H1 (cell line): ENCODE measurements at regions not wholly inside any gene's neighbourhood (a gene's known extent, or its start where the extent isn't known, plus 50 kb on each side); places are given as distances from the start of the nearest gene placed in this dataset.

Experiments used
- CTCF ChIA-PET: fragments of 300-600 bp; sonication (Branson Sonifier 250); formaldehyde crosslinking; loops from one replicate; lab custom pipeline; 2021; ENCODE audit not compliant: partially characterized antibody; lab: Charles Lee
- POLR2A ChIA-PET: fragments of 300-600 bp; sonication (Branson Sonifier 250); formaldehyde crosslinking; loops from one replicate; lab custom pipeline; 2021; ENCODE audit warnings: inconsistent platforms; ENCODE audit not compliant: partially characterized antibody; lab: Charles Lee
- DNase-seq, 2 experiments: peaks; one replicate each; pipeline versions ENCODE4 v3.0.0 to v3.0.0-alpha.2; 2010 to 2022; ENCODE audit warnings: low spot score in 2 of 2, low read depth in 1 of 2, mixed read lengths in 1 of 2
- FAIRE-seq: peaks from 2 replicates; lab custom pipeline; 2011; peaks lifted over from hg19 to GRCh38; lab: Jason Lieb, UNC
- H2AFZ ChIP-seq: 2 replicates; pipeline ENCODE4 v1.8.1; 2012; ENCODE audit warnings: low read length, inconsistent platforms
- H2AK5ac ChIP-seq: 2 replicates; pipeline ENCODE4 v1.6.1; 2013; ENCODE audit warnings: low read depth, low read length
- H2BK120ac ChIP-seq: replicated peaks from 2 replicates; pipeline ENCODE3; 2013; ENCODE audit warnings: low read depth, low read length, inconsistent platforms
- H2BK12ac ChIP-seq: 2 replicates; pipeline ENCODE4 v1.6.1; 2013; ENCODE audit warnings: low read depth, low read length
- H2BK15ac ChIP-seq: 2 replicates; pipeline ENCODE4 v1.6.1; 2013; ENCODE audit warnings: low read length
- H2BK20ac ChIP-seq: 2 replicates; pipeline ENCODE4 v1.6.1; 2013; ENCODE audit warnings: low read length
- H2BK5ac ChIP-seq: 2 replicates; pipeline ENCODE4 v1.6.1; 2013; ENCODE audit warnings: low read depth, low read length
- H3K14ac ChIP-seq: 2 replicates; pipeline ENCODE4 v1.6.1; 2013; ENCODE audit warnings: inconsistent platforms; ENCODE audit not compliant: insufficient read length
- H3K18ac ChIP-seq: 2 replicates; pipeline ENCODE4 v1.6.1; 2013; ENCODE audit warnings: low read length; ENCODE audit errors: extremely low read depth
- H3K23ac ChIP-seq: 2 replicates; pipeline ENCODE4 v1.6.1; 2013; ENCODE audit warnings: inconsistent platforms; ENCODE audit not compliant: insufficient read length
- H3K23me2 ChIP-seq: 2 replicates; pipeline ENCODE4 v1.6.1; 2013; ENCODE audit warnings: low read depth, low read length
- H3K27ac ChIP-seq: 2 replicates; pipeline ENCODE4 v1.6.1; 2011; ENCODE audit warnings: low read depth, low read length, inconsistent platforms
- H3K27me3 ChIP-seq, 4 experiments: replicated peaks in 1 of 4; 1 replicate in 1 of 4; 2 replicates in 3 of 4; pipeline versions ENCODE4 v1.6.1 to v1.8.1; 2011 to 2013; ENCODE audit warnings: low read length in 3 of 4, mild to moderate bottlenecking in 3 of 4, inconsistent platforms in 2 of 4, mixed read lengths in 2 of 4, moderate library complexity in 1 of 4; ENCODE audit not compliant: control insufficient read depth in 3 of 4, insufficient read depth in 3 of 4; ENCODE audit errors: extremely low read depth in 1 of 4
- H3K36me3 ChIP-seq, 4 experiments: 2 replicates each; pipeline versions ENCODE4 v1.6.1 to v1.8.1; 2011 to 2013; ENCODE audit warnings: mild to moderate bottlenecking in 4 of 4, low read length in 3 of 4, moderate library complexity in 2 of 4, control low read depth in 1 of 4, inconsistent platforms in 1 of 4; ENCODE audit not compliant: insufficient read depth in 4 of 4, control insufficient read depth in 2 of 4
- H3K4ac ChIP-seq: replicated peaks from 2 replicates; pipeline ENCODE3; 2013; ENCODE audit warnings: low read length, low read depth, mixed read lengths, inconsistent platforms; ENCODE audit not compliant: insufficient read length
- H3K4me1 ChIP-seq, 4 experiments: replicated peaks in 1 of 4; 1 replicate in 1 of 4; 2 replicates in 3 of 4; pipeline versions ENCODE4 v1.6.1 to v1.8.1; 2011 to 2013; ENCODE audit warnings: low read length in 3 of 4, inconsistent platforms in 2 of 4, mixed read lengths in 1 of 4; ENCODE audit not compliant: insufficient read depth in 4 of 4, control insufficient read depth in 3 of 4
- H3K4me2 ChIP-seq, 2 experiments: 2 replicates each; pipeline versions ENCODE4 v1.6.1 to v1.8.1; 2011 to 2013; ENCODE audit warnings: low read depth in 2 of 2, low read length in 2 of 2, control low read depth in 1 of 2, inconsistent platforms in 1 of 2, mild to moderate bottlenecking in 1 of 2; ENCODE audit not compliant: insufficient read depth in 1 of 2
- H3K4me3 ChIP-seq, 4 experiments: fragments of 200-600, 300-600 bp in 1 of 4; sonication (generic), shearing (Covaris generic), sonication (Bioruptor Twin) in 1 of 4; 2 replicates each; pipeline versions ENCODE4 v1.5.1 to v1.8.1; 2011 to 2016; ENCODE audit warnings: low read length in 4 of 4, low read depth in 3 of 4, control low read depth in 2 of 4, inconsistent platforms in 2 of 4, mild to moderate bottlenecking in 2 of 4, mixed read lengths in 1 of 4, moderate library complexity in 1 of 4; ENCODE audit not compliant: insufficient read depth in 2 of 4; ENCODE audit errors: extremely low read depth in 1 of 4
- H3K56ac ChIP-seq: replicated peaks from 2 replicates; pipeline ENCODE3; 2013; ENCODE audit warnings: low read depth, mild to moderate bottlenecking, mixed read lengths, low read length, inconsistent platforms; ENCODE audit not compliant: insufficient read length
- H3K79me1 ChIP-seq: 2 replicates; pipeline ENCODE4 v1.6.1; 2013; ENCODE audit warnings: low read depth, low read length, control low read depth
- H3K79me2 ChIP-seq, 2 experiments: 2 replicates each; pipeline versions ENCODE4 v1.6.1 to v1.8.1; 2012 to 2013; ENCODE audit warnings: low read length in 2 of 2, mild to moderate bottlenecking in 2 of 2, inconsistent platforms in 1 of 2; ENCODE audit not compliant: insufficient read depth in 2 of 2, control insufficient read depth in 1 of 2
- H3K9ac ChIP-seq, 4 experiments: replicated peaks in 1 of 4; 1 replicate in 1 of 4; 2 replicates in 3 of 4; pipeline versions ENCODE4 v1.6.1 to v1.8.1; 2011 to 2013; ENCODE audit warnings: low read depth in 3 of 4, low read length in 3 of 4, control low read depth in 2 of 4, mild to moderate bottlenecking in 2 of 4, moderate library complexity in 2 of 4, inconsistent platforms in 1 of 4; ENCODE audit errors: extremely low read depth in 1 of 4
- H3K9me3 ChIP-seq, 2 experiments: 2 replicates each; pipeline versions ENCODE4 v1.6.1 to v1.8.1; 2012 to 2013; ENCODE audit warnings: mild to moderate bottlenecking in 2 of 2, moderate library complexity in 2 of 2, control low read depth in 1 of 2, inconsistent platforms in 1 of 2, low read depth in 1 of 2, low read length in 1 of 2, mixed read lengths in 1 of 2; ENCODE audit not compliant: insufficient read depth in 2 of 2
- H4K20me1 ChIP-seq, 2 experiments: replicated peaks in 1 of 2; 2 replicates each; pipeline versions ENCODE3 to v1.8.1; 2011 to 2013; ENCODE audit warnings: inconsistent platforms in 2 of 2, low read length in 2 of 2, mild to moderate bottlenecking in 1 of 2; ENCODE audit not compliant: insufficient read depth in 2 of 2, control insufficient read depth in 1 of 2
- H4K5ac ChIP-seq: 2 replicates; pipeline ENCODE4 v1.6.1; 2013; ENCODE audit warnings: low read length, low read depth, mixed read lengths, inconsistent platforms; ENCODE audit not compliant: insufficient read length
- H4K8ac ChIP-seq: 2 replicates; pipeline ENCODE4 v1.8.0; 2013; ENCODE audit warnings: mild to moderate bottlenecking, moderate library complexity, low read length, inconsistent platforms; ENCODE audit not compliant: insufficient read depth; ENCODE audit errors: extremely low read depth
- H4K91ac ChIP-seq: replicated peaks from 2 replicates; pipeline ENCODE3; 2013; ENCODE audit warnings: low read length, mixed read lengths, inconsistent platforms; ENCODE audit not compliant: insufficient read length
- CHD2 ChIP-seq: IDR thresholded peaks from 2 replicates; pipeline ENCODE4 v1.6.1; 2012; ENCODE audit warnings: low read length, improper control_type of control experiment
- EGR1 ChIP-seq: IDR thresholded peaks from 2 replicates; pipeline ENCODE4 v1.6.1; 2011; ENCODE audit warnings: low read depth, low read length, borderline replicate concordance
- JUN ChIP-seq: IDR thresholded peaks from 2 replicates; pipeline ENCODE4 v1.6.1; 2011; ENCODE audit warnings: low read depth, mild to moderate bottlenecking, improper control_type of control experiment, low read length
- NRF1 ChIP-seq: IDR thresholded peaks from 2 replicates; pipeline ENCODE4 v1.6.1; 2011; ENCODE audit warnings: mild to moderate bottlenecking, low read depth, low read length, improper control_type of control experiment
- RAD21 ChIP-seq, 2 experiments: IDR thresholded peaks in 1 of 2; conservative IDR thresholded peaks in 1 of 2; 2 replicates each; pipeline ENCODE4 v1.6.1; 2011; ENCODE audit warnings: low read depth in 2 of 2, low read length in 2 of 2, improper control_type of control experiment in 1 of 2, inconsistent platforms in 1 of 2, mild to moderate bottlenecking in 1 of 2, moderate library complexity in 1 of 2
- RNF2 ChIP-seq: fragments of 200-900, 300-1000 bp; sonication (generic); IDR thresholded peaks from 2 replicates; pipeline ENCODE4 v1.7.1; 2016; ENCODE audit warnings: borderline replicate concordance, low read depth, mild to moderate bottlenecking, antibody characterized with exemption, low read length; ENCODE audit not compliant: poor library complexity, severe bottlenecking; ENCODE audit errors: missing control alignments
- RXRA ChIP-seq: IDR thresholded peaks from 2 replicates; pipeline ENCODE4 v1.6.1; 2011; ENCODE audit warnings: low read depth, mild to moderate bottlenecking, low read length, moderate library complexity; ENCODE audit not compliant: insufficient read depth
- SAP30 ChIP-seq: fragments of 300-600 bp; sonication (generic); IDR thresholded peaks from 2 replicates; pipeline ENCODE4 v1.7.1; 2012; ENCODE audit warnings: low read length, moderate library complexity, mild to moderate bottlenecking, inconsistent platforms; ENCODE audit not compliant: insufficient read depth, insufficient replicate concordance
- SIRT6 ChIP-seq: IDR thresholded peaks from one replicate; pipeline ENCODE4 v1.7.1; 2012; ENCODE audit warnings: low read length, inconsistent platforms
- TAF1 ChIP-seq: IDR thresholded peaks from 2 replicates; pipeline ENCODE4 v1.6.1; 2011; ENCODE audit warnings: mild to moderate bottlenecking, low read depth, low read length
- WGBS, 2 experiments: shearing (Covaris generic) in 1 of 2; methylation state at CpG; one replicate each; pipeline versions ENCODE4 v1.1.6 to v1.1.7; 2013 to 2015; ENCODE audit warnings: low lambda C conversion rate in 2 of 2, mixed read lengths in 2 of 2, inconsistent platforms in 1 of 2, low coverage in 1 of 2, missing lambda C conversion rate in 1 of 2; ENCODE audit not compliant: insufficient replicate concordance in 2 of 2, insufficient coverage in 1 of 2, insufficient read length in 1 of 2; ENCODE audit errors: extremely low coverage in 1 of 2, missing lambda C conversion rate in 1 of 2; 5-methylcytosine and 5-hydroxymethylcytosine counted together
- TF ChIP-seq, protein P1 (sequence below): IDR thresholded peaks from 2 replicates; pipeline ENCODE4 v1.6.1; 2011; ENCODE audit warnings: low read length, improper control_type of control experiment

DNA sequence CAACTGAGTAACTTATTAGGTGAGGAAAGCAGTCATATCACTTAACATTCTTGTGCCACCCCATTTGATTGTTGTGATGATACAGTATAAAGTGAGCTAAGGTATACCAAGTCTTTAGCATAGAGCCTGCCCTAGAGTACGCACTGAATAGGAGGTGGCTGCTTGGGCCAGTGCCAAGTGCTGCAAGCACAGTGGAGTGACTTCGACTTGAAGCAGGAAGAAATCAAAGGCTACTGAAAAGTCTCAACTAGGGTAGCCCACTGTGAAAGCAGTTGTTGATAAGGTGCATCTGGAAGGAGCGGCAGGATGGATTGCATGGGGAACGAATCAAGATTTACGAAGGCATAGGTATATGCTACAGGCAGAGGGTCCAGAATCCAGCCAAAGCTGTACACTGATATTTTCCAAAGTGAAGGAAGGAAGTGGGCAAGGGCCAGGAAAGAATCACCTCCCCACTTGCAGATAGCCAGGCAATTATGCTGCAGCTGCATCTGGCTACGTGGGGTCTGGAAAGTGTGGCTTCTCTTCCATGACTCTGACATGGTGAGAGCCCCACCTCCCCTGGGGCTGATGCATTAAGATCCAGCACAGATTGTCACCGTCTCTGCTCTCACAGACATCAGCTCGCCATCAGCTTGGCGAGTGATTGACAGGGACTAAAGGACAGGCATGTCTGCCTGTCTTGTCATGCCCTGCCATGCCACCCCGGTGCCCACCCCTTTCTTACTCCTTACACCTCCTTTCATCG, 287.0 kb upstream of the PLXNA2 start:
- POLR2A ChIA-PET: no interaction called here
- TF ChIP-seq RAD21 (IDR thresholded peaks at IDR 0.05 in 1 of 2, conservative IDR thresholded peaks at IDR 0.05 in 1 of 2; ENCODE audit: low read depth in 2 of 2, low read length in 2 of 2): no peak
- TF ChIP-seq JUN: no peak
- no peak for TF ChIP-seq SIRT6
- TF ChIP-seq CHD2: no peak
- TF ChIP-seq TAF1: no peak
- TF ChIP-seq SAP30: no peak
- no peak for TF ChIP-seq RXRA
- no peak for TF ChIP-seq EGR1
- TF ChIP-seq, protein P1, sequence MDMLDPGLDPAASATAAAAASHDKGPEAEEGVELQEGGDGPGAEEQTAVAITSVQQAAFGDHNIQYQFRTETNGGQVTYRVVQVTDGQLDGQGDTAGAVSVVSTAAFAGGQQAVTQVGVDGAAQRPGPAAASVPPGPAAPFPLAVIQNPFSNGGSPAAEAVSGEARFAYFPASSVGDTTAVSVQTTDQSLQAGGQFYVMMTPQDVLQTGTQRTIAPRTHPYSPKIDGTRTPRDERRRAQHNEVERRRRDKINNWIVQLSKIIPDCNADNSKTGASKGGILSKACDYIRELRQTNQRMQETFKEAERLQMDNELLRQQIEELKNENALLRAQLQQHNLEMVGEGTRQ: no peak
- no peak for TF ChIP-seq RNF2
- no peak for TF ChIP-seq NRF1

More for the DNA sequence above, 287.0 kb upstream of the PLXNA2 start:
- Histone ChIP-seq H3K9ac (no peak overlapping the region), H4K91ac (no peak overlapping the region), H2AFZ (0 out of 2 replicates have a peak overlapping the region, but pooled peaks have one; percentile 16), H4K20me1 (no peaks in the 10 kb centered on the region), H2BK20ac (no peak overlapping the region), H4K8ac (no peak overlapping the region), H2BK15ac (no peak overlapping the region), H2AK5ac (no peak overlapping the region), H3K79me2 (no peaks in the 10 kb centered on the region), H3K14ac (no peak overlapping the region), H3K23ac (no peak overlapping the region), H3K4me1 (peaks cover 0 to 3% (median 2%) of the 10 kb centered on the region in 4 experiments; a peak in 4 of 7 replicates), H2BK12ac (no peak overlapping the region), H3K4ac (no peak overlapping the region), H3K4me3 (no peak overlapping the region), H3K79me1 (no peaks in the 10 kb centered on the region), H3K4me2 (no peak overlapping the region), H3K18ac (no peak overlapping the region), H2BK5ac (no peak overlapping the region), H3K27ac (no peak overlapping the region), H4K5ac (no peak overlapping the region), H3K9me3 (no peaks in the 10 kb centered on the region), H3K56ac (no peak overlapping the region), H3K27me3 (no peaks in the 10 kb centered on the region), H2BK120ac (no peak overlapping the region), H3K36me3 (no peaks in the 10 kb centered on the region), H3K23me2 (no peaks in the 10 kb centered on the region; the same call in 1 of the 2 replicates)
- CTCF ChIA-PET: interaction anchor here (0.7 to 1.1 kb wide), 3 partner anchors 35 to 958 kb away, joined by 3 read pairs; no protein-coding TSS in a partner anchor
- 93% methylated on average over 11 of the region's 11 CpGs; no CpG with 5 or more reads in 1 of the 2 experiments for WGBS, 2 experiments
- DNase-seq (peak in 1 of 2 experiments; percentile 37), FAIRE-seq (no peak)
